ENCODE measurements at regions not wholly inside any gene's neighbourhood (a gene's known extent, or its start where the extent isn't known, plus 50 kb on each side); places are given as distances from the start of the nearest gene placed in this dataset.
A peak's percentile ranks its signal among the peaks of the same experiment; 100 is the strongest.

DNA sequence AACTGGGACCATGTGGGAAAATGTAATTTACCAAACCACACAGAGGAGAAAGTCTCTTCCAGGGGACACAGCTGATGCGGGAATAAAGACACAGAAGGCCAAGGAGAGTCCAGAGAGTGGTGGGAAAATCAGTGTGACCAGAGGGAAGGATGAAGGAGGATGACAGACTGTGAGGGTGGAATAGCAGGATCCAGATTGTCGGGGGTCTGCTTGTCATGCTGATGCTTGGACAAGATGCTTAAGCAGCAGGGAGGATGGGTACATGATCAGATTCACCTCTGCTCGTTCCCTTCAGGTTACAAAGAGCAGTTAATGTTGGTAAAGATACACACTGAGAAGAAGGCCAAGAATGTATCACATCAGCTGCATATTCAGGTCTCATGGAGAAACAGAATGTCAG, 117.1 kb upstream of the ZNF644 start:
- no peaks in the 10 kb centered on the region for H3K4me1 ChIP-seq (ENCODE audit: control insufficient read depth in 3 of 3, insufficient read depth in 2 of 3, low read depth in 1 of 3, low read length in 2 of 3)
- FAIRE-seq (no peak), DNase-seq (no peak)
- no peaks in the 10 kb centered on the region for H3K27me3 ChIP-seq (ENCODE audit: control insufficient read depth in 3 of 3, insufficient read depth in 3 of 3, low read length in 3 of 3)
- H3K4me3 ChIP-seq (ENCODE audit: low read depth in 1 of 3, low read length in 3 of 3) = no peak overlapping the region
- H3K36me3 ChIP-seq (ENCODE audit: control insufficient read depth in 3 of 3, insufficient read depth in 2 of 3, low read depth in 1 of 3, low read length in 3 of 3) = no peaks in the 10 kb centered on the region
- WGBS, 3 donors = 51 to 53% (median 51%) methylated on average over 3 of the region's 3 CpGs
- peaks cover 0 to 4% of the 10 kb centered on the region in 2 donors for H3K9me3 ChIP-seq (ENCODE audit: control insufficient read depth in 2 of 2, insufficient read depth in 1 of 2, low read depth in 1 of 2, low read length in 1 of 2)
- no peak overlapping the region for H3K27ac ChIP-seq (ENCODE audit: low read depth in 1 of 3, low read length in 2 of 3)

DNA sequence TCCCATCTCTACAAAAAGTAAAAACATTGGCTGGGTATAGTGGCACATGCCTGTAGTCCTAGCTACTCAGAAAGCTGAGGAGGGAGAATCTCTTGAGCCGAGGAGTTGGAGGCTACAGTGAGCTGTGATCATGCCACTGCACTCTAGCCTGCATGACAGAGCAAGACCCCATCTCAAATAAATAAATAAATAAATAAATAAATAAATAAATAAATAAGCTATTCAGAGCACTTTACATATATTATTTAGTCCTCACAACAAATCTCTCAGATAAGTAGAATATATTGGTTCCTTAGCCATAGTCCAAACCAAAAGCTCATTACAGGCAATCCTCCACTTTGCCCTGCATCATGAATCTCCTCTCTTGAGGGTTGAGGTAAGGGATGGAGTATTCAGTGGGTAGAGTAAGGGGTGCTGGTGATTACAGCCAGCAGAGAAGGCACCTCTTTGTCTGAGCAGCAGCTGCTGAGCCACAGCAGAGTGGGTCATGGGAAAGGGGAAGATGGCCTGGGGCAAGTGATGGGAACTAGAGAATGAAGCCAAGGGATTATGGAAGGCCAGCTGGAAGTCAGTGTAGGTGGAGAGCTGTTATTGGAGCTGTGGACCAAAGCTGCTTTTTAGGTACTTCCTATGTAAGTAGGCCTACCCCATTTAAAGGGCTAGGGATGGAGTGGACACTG, 115.5 kb upstream of the ZNF644 start:
- Histone ChIP-seq H3K4me1 (ENCODE audit: control insufficient read depth in 3 of 3, insufficient read depth in 2 of 3, low read depth in 1 of 3, low read length in 2 of 3) (no peaks in the 10 kb centered on the region), H3K27ac (ENCODE audit: low read depth in 1 of 3, low read length in 2 of 3) (no peak overlapping the region), H3K36me3 (ENCODE audit: control insufficient read depth in 3 of 3, insufficient read depth in 2 of 3, low read depth in 1 of 3, low read length in 3 of 3) (no peaks in the 10 kb centered on the region), H3K9me3 (ENCODE audit: control insufficient read depth in 2 of 2, insufficient read depth in 1 of 2, low read depth in 1 of 2, low read length in 1 of 2) (peaks cover 0 to 4% of the 10 kb centered on the region in 2 donors), H3K4me3 (ENCODE audit: low read depth in 1 of 3, low read length in 3 of 3) (no peak overlapping the region), H3K27me3 (ENCODE audit: control insufficient read depth in 3 of 3, insufficient read depth in 3 of 3, low read length in 3 of 3) (no peaks in the 10 kb centered on the region)
- 88 to 94% (median 88%) methylated on average over 1 of the region's 1 CpG for WGBS, 3 donors
- no peak for DNase-seq
- no peak for FAIRE-seq

DNA sequence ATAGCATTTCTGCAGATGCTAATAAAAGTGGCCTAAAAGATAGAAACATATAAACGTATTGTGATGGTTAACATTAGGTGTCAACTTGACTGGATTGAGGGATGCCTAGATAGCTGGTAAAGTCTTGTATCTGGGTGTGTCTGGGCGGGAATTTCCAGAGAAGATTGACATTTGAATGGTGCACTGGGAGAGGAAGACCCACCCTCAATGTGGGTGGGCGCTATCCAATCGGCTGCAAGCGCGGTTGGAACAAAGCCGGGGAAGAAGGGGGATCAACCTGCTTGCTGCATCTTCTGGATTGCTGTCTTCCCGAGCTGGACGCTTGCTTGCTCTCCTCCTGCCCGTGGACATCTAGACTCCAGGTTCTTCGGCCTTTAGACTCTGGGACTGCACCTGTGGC, 114.0 kb upstream of the ZNF644 start:
- peaks cover 0 to 4% of the 10 kb centered on the region in 2 donors for H3K9me3 ChIP-seq (ENCODE audit: control insufficient read depth in 2 of 2, insufficient read depth in 1 of 2, low read depth in 1 of 2, low read length in 1 of 2)
- no peaks in the 10 kb centered on the region for H3K4me1 ChIP-seq (ENCODE audit: control insufficient read depth in 3 of 3, insufficient read depth in 2 of 3, low read depth in 1 of 3, low read length in 2 of 3)
- H3K27ac ChIP-seq (ENCODE audit: low read depth in 1 of 3, low read length in 2 of 3) = no peak overlapping the region
- FAIRE-seq (no peak), DNase-seq (no peak)
- no peak overlapping the region for H3K4me3 ChIP-seq (ENCODE audit: low read depth in 1 of 3, low read length in 3 of 3)
- no peaks in the 10 kb centered on the region for H3K27me3 ChIP-seq (ENCODE audit: control insufficient read depth in 3 of 3, insufficient read depth in 3 of 3, low read length in 3 of 3)
- no peaks in the 10 kb centered on the region for H3K36me3 ChIP-seq (ENCODE audit: control insufficient read depth in 3 of 3, insufficient read depth in 2 of 3, low read depth in 1 of 3, low read length in 3 of 3)
- 85 to 94% (median 90%) methylated on average over 11 of the region's 11 CpGs for WGBS, 3 donors

DNA sequence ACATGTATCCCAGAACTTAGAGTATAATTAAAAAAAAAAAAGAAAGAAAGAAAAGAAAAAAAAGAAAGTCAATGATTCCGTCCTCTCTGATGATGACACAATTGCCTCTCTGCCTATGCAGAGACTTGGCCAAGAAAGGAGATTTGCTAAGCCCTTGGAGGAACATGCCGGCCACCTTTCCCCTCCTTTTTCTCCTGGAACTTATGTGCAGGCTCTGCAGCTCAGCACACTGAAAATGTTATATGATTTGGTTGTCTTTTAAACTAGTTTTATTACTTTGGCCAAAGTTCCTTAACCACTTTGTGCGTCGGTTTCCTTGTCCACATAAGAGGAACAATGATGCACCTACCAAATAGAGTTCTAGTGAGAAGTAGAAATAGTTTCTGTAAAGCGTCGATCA, 111.4 kb upstream of the ZNF644 start:
- DNase-seq = peak; percentile 35 to 45
- Histone ChIP-seq H3K4me3 (ENCODE audit: low read depth in 1 of 3, low read length in 3 of 3) (no peak overlapping the region), H3K27ac (ENCODE audit: low read depth in 1 of 3, low read length in 2 of 3) (no peak overlapping the region), H3K36me3 (ENCODE audit: control insufficient read depth in 3 of 3, insufficient read depth in 2 of 3, low read depth in 1 of 3, low read length in 3 of 3) (no peaks in the 10 kb centered on the region), H3K27me3 (ENCODE audit: control insufficient read depth in 3 of 3, insufficient read depth in 3 of 3, low read length in 3 of 3) (no peaks in the 10 kb centered on the region), H3K9me3 (ENCODE audit: control insufficient read depth in 2 of 2, insufficient read depth in 1 of 2, low read depth in 1 of 2, low read length in 1 of 2) (peaks cover 0 to 4% of the 10 kb centered on the region in 2 donors), H3K4me1 (ENCODE audit: control insufficient read depth in 3 of 3, insufficient read depth in 2 of 3, low read depth in 1 of 3, low read length in 2 of 3) (no peaks in the 10 kb centered on the region)
- FAIRE-seq = no peak
- WGBS, 3 donors = 24 to 65% (median 44%) methylated on average over 6 of the region's 6 CpGs

DNA sequence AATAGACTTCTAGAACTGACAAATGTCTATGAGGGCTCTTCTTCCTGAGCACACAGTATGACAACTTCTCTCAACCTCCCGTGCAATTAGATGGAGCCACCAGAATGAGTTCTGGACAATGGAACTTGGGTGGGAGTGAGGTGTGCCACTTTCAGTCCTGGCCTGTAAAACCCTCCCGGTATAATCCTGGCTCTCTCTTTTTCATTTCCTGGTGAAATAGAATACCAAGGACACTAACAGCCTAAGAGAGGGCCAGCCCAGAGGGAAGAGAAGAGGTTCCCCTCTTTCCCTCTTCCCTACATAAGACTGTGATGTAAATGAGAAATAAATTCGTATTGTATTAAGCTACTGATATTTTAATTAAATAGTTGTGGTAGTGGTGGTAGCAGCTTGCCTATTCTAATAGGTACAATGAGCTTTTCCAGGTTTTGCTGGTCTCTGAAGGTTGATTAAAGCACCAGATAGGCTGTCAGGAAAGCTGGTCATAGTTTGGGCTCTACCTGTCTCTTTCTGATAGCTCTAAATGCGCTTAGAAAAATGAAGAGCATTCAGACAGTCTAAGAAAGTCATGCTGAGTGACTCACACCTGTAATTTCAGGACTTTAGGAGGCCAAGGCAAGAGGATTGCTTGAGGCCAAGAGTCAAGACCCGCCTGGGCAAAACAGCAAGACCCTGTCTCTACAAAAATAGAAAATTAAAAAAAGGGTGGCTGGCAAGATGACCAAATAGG, 108.6 kb upstream of the ZNF644 start:
- H3K27ac ChIP-seq (ENCODE audit: low read depth in 1 of 3, low read length in 2 of 3) = no peak overlapping the region
- H3K4me3 ChIP-seq (ENCODE audit: low read depth in 1 of 3, low read length in 3 of 3) = no peak overlapping the region
- WGBS, 3 donors = 84 to 90% (median 85%) methylated on average over 5 of the region's 5 CpGs
- no peak for FAIRE-seq
- DNase-seq = no peak
- no peaks in the 10 kb centered on the region for H3K9me3 ChIP-seq (ENCODE audit: control insufficient read depth in 2 of 2, insufficient read depth in 1 of 2, low read depth in 1 of 2, low read length in 1 of 2)
- H3K4me1 ChIP-seq (ENCODE audit: control insufficient read depth in 3 of 3, insufficient read depth in 2 of 3, low read depth in 1 of 3, low read length in 2 of 3) = no peaks in the 10 kb centered on the region
- no peaks in the 10 kb centered on the region for H3K36me3 ChIP-seq (ENCODE audit: control insufficient read depth in 3 of 3, insufficient read depth in 2 of 3, low read depth in 1 of 3, low read length in 3 of 3)
- no peaks in the 10 kb centered on the region for H3K27me3 ChIP-seq (ENCODE audit: control insufficient read depth in 3 of 3, insufficient read depth in 3 of 3, low read length in 3 of 3)

DNA sequence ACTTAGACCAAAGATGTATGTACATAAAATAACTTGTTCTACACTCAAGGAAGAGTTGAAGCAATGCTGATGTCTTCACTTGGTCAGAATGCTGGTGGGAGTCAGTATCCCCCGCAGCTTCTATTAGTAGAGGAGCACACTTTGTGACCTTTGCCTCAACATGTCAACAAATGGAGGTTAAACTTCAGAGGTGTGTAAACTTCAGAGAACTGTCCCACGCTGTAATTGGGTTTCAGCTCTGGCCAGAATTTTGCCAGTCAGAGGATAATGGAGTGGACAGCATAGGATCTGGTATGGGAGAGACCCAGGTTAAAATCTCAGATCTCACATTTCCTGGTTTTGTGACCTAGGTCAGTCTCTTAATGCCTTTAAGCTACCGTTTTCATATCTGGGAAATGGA, 107.6 kb upstream of the ZNF644 start:
- Histone ChIP-seq H3K9me3 (ENCODE audit: control insufficient read depth in 2 of 2, insufficient read depth in 1 of 2, low read depth in 1 of 2, low read length in 1 of 2) (no peaks in the 10 kb centered on the region), H3K4me1 (ENCODE audit: control insufficient read depth in 3 of 3, insufficient read depth in 2 of 3, low read depth in 1 of 3, low read length in 2 of 3) (no peaks in the 10 kb centered on the region), H3K27ac (ENCODE audit: low read depth in 1 of 3, low read length in 2 of 3) (no peak overlapping the region), H3K4me3 (ENCODE audit: low read depth in 1 of 3, low read length in 3 of 3) (no peak overlapping the region), H3K36me3 (ENCODE audit: control insufficient read depth in 3 of 3, insufficient read depth in 2 of 3, low read depth in 1 of 3, low read length in 3 of 3) (no peaks in the 10 kb centered on the region), H3K27me3 (ENCODE audit: control insufficient read depth in 3 of 3, insufficient read depth in 3 of 3, low read length in 3 of 3) (no peaks in the 10 kb centered on the region)
- no peak for FAIRE-seq
- no peak for DNase-seq
- WGBS, 3 donors = 37 to 67% (median 59%) methylated on average over 3 of the region's 3 CpGs

DNA sequence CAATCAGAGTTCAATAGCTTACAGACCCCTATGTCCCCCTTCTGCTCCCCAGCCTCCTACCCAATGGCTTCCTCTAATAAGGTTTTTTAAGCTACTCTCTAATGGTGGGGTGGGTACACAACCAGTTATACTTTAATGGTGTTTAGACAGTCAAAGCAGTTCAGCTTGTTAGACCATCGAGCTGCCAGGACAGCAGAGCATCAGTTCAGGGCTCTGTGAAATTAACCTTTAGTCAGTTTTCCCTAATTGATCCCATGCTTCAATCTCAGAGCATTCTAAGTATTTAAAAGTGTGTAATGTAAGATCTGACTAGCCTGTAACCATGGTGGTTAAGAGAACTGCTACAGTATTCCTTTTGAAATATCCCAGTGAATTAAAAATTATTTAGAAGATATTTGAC, 107.2 kb upstream of the ZNF644 start:
- no peak for DNase-seq
- H3K27ac ChIP-seq (ENCODE audit: low read depth in 1 of 3, low read length in 2 of 3) = no peak overlapping the region
- no peaks in the 10 kb centered on the region for H3K27me3 ChIP-seq (ENCODE audit: control insufficient read depth in 3 of 3, insufficient read depth in 3 of 3, low read length in 3 of 3)
- no peaks in the 10 kb centered on the region for H3K36me3 ChIP-seq (ENCODE audit: control insufficient read depth in 3 of 3, insufficient read depth in 2 of 3, low read depth in 1 of 3, low read length in 3 of 3)
- FAIRE-seq = no peak
- no peak overlapping the region for H3K4me3 ChIP-seq (ENCODE audit: low read depth in 1 of 3, low read length in 3 of 3)
- H3K9me3 ChIP-seq (ENCODE audit: control insufficient read depth in 2 of 2, insufficient read depth in 1 of 2, low read depth in 1 of 2, low read length in 1 of 2) = no peaks in the 10 kb centered on the region
- WGBS, 3 donors = 37 to 42% (median 41%) methylated on average over 1 of the region's 1 CpG
- H3K4me1 ChIP-seq (ENCODE audit: control insufficient read depth in 3 of 3, insufficient read depth in 2 of 3, low read depth in 1 of 3, low read length in 2 of 3) = no peaks in the 10 kb centered on the region

DNA sequence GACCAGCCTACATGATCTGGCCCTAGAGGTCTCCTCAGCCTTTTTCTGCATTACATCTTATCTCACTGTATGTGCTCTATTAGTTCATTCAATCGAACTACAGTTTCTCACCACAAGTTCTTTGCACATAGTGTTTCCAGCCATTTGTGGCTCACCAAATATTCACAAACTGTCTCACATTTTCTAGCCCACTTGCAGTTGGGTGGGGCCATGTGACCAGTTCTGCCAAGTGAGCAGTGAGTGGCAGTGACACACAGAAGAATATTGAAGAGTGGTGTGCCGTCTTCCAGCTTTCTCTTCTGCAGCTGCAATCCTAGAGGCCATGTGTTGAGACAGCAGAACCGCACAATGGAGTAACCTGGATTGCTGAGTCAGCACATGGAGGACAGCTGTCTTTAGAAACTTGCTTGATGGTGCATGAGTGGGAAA, 103.2 kb upstream of the ZNF644 start:
- 55 to 71% (median 56%) methylated on average over 3 of the region's 3 CpGs for WGBS, 3 donors
- Histone ChIP-seq H3K27me3 (ENCODE audit: control insufficient read depth in 3 of 3, insufficient read depth in 3 of 3, low read length in 3 of 3) (no peaks in the 10 kb centered on the region), H3K4me1 (ENCODE audit: control insufficient read depth in 3 of 3, insufficient read depth in 2 of 3, low read depth in 1 of 3, low read length in 2 of 3) (peaks cover 0 to 4% (median 0%) of the 10 kb centered on the region in 3 donors), H3K4me3 (ENCODE audit: low read depth in 1 of 3, low read length in 3 of 3) (no peak overlapping the region), H3K27ac (ENCODE audit: low read depth in 1 of 3, low read length in 2 of 3) (no peak overlapping the region), H3K36me3 (ENCODE audit: control insufficient read depth in 3 of 3, insufficient read depth in 2 of 3, low read depth in 1 of 3, low read length in 3 of 3) (no peaks in the 10 kb centered on the region), H3K9me3 (ENCODE audit: control insufficient read depth in 2 of 2, insufficient read depth in 1 of 2, low read depth in 1 of 2, low read length in 1 of 2) (no peaks in the 10 kb centered on the region)
- FAIRE-seq (no peak), DNase-seq (no peak)
